ENCODE measurements at regions not wholly inside any gene's neighbourhood (a gene's known extent, or its start where the extent isn't known, plus 50 kb on each side); places are given as distances from the start of the nearest gene placed in this dataset.
A peak's percentile ranks its signal among the peaks of the same experiment; 100 is the strongest.
"Not testable (repeated sequence)": the region's sequence is repeated elsewhere in the genome, so short reads cannot be mapped to it uniquely, and the experiment has no call there.

GRCh38 chr6:6875818-6876470 lies 231.8 kb upstream of the RREB1 start:
- DNase-seq = no peak

GRCh38 chr6:6877792-6878191 lies 230.0 kb upstream of the RREB1 start:
- not testable (repeated sequence) for DNase-seq

GRCh38 chr6:6878887-6879585 lies 228.7 kb upstream of the RREB1 start:
- no peak for DNase-seq

- not testable (repeated sequence) for DNase-seq
These were observed 228.2 kb upstream of the RREB1 start for GRCh38 chr6:6879586-6879974.

- DNase-seq = no peak
These were observed 226.9 kb upstream of the RREB1 start for GRCh38 chr6:6880745-6881437.

- no peak for DNase-seq
These were observed 226.1 kb upstream of the RREB1 start for GRCh38 chr6:6881438-6882225.

GRCh38 chr6:6882592-6882991 lies 225.2 kb upstream of the RREB1 start:
- DNase-seq = no peak

GRCh38 chr6:6883011-6883410 lies 224.8 kb upstream of the RREB1 start:
- no peak for DNase-seq

- no peak for DNase-seq
These were observed 223.6 kb upstream of the RREB1 start for GRCh38 chr6:6884193-6884627.

- DNase-seq = no peak
These were observed 222.8 kb upstream of the RREB1 start for GRCh38 chr6:6884916-6885315.

GRCh38 chr6:6885521-6886170 lies 222.1 kb upstream of the RREB1 start:
- peak; percentile 18 for DNase-seq

- DNase-seq = no peak
These were observed 221.4 kb upstream of the RREB1 start for GRCh38 chr6:6886171-6886885.

GRCh38 chr6:6886886-6887285 lies 220.9 kb upstream of the RREB1 start:
- no peak for DNase-seq

- no peak for DNase-seq
These were observed 218.2 kb upstream of the RREB1 start for GRCh38 chr6:6889601-6890000.

GRCh38 chr6:6890400-6890858 lies 217.3 kb upstream of the RREB1 start:
- DNase-seq = no peak

- DNase-seq = no peak
These were observed 216.5 kb upstream of the RREB1 start for GRCh38 chr6:6891125-6891721.

GRCh38 chr6:6891949-6892461 lies 215.8 kb upstream of the RREB1 start:
- DNase-seq = no peak

- no peak for DNase-seq
These were observed 214.8 kb upstream of the RREB1 start for GRCh38 chr6:6892744-6893583.

GRCh38 chr6:6893701-6894100 lies 214.1 kb upstream of the RREB1 start:
- DNase-seq = no peak

GRCh38 chr6:6895929-6896328 lies 211.8 kb upstream of the RREB1 start:
- DNase-seq = no peak

Data from KG1 (cell line).